ENCODE measurements at regions not wholly inside any gene's neighbourhood (a gene's known extent, or its start where the extent isn't known, plus 50 kb on each side); places are given as distances from the start of the nearest gene placed in this dataset.

GRCh38 chr2:155481141-155481540 is 782.6 kb downstream of the KCNJ3 start:
- Histone ChIP-seq H4K91ac (replicated peaks; ENCODE audit: insufficient read length, low read length) (no peak overlapping the region), H3K9ac (replicated peaks in 1 of 4; ENCODE audit: extremely low read depth in 1 of 4, low read depth in 3 of 4, low read length in 3 of 4) (no peak overlapping the region), H2BK20ac (ENCODE audit: low read length) (no peak overlapping the region), H4K5ac (ENCODE audit: insufficient read length, low read depth, low read length) (no peak overlapping the region), H3K23ac (ENCODE audit: insufficient read length) (no peak overlapping the region), H3K14ac (ENCODE audit: insufficient read length) (no peak overlapping the region), H3K9me3 (ENCODE audit: insufficient read depth in 2 of 2, low read depth in 1 of 2, low read length in 1 of 2) (no peaks in the 10 kb centered on the region), H2BK120ac (replicated peaks; ENCODE audit: low read depth, low read length) (no peak overlapping the region), H2BK12ac (ENCODE audit: low read depth, low read length) (no peak overlapping the region), H3K4me1 (replicated peaks in 1 of 4; ENCODE audit: control insufficient read depth in 3 of 4, insufficient read depth in 4 of 4, low read length in 3 of 4) (no peaks in the 10 kb centered on the region), H2AFZ (ENCODE audit: low read length) (no peak overlapping the region), H3K18ac (ENCODE audit: extremely low read depth, low read length) (no peak overlapping the region), H3K4me3 (ENCODE audit: extremely low read depth in 1 of 4, insufficient read depth in 2 of 4, low read depth in 3 of 4, low read length in 4 of 4) (no peak overlapping the region), H3K79me1 (ENCODE audit: low read depth, low read length) (no peaks in the 10 kb centered on the region), H2BK5ac (ENCODE audit: low read depth, low read length) (no peak overlapping the region), H3K36me3 (ENCODE audit: control insufficient read depth in 2 of 4, insufficient read depth in 4 of 4, low read length in 3 of 4) (no peaks in the 10 kb centered on the region), H4K20me1 (replicated peaks in 1 of 2; ENCODE audit: control insufficient read depth in 1 of 2, insufficient read depth in 2 of 2, low read length in 2 of 2) (no peaks in the 10 kb centered on the region), H2AK5ac (ENCODE audit: low read depth, low read length) (no peak overlapping the region), H3K4me2 (ENCODE audit: insufficient read depth in 1 of 2, low read depth in 2 of 2, low read length in 2 of 2) (no peak overlapping the region), H3K23me2 (ENCODE audit: low read depth, low read length) (no peaks in the 10 kb centered on the region), H3K4ac (replicated peaks; ENCODE audit: insufficient read length, low read depth, low read length) (no peak overlapping the region), H3K27me3 (replicated peaks in 1 of 4; ENCODE audit: control insufficient read depth in 3 of 4, extremely low read depth in 1 of 4, insufficient read depth in 3 of 4, low read length in 3 of 4) (peaks cover 0 to 1% (median 0%) of the 10 kb centered on the region in 4 experiments; a peak in 1 of 7 replicates), H4K8ac (ENCODE audit: extremely low read depth, insufficient read depth, low read length) (no peak overlapping the region), H3K27ac (ENCODE audit: low read depth, low read length) (no peak overlapping the region), H3K56ac (replicated peaks; ENCODE audit: insufficient read length, low read depth, low read length) (no peak overlapping the region), H3K79me2 (ENCODE audit: control insufficient read depth in 1 of 2, insufficient read depth in 2 of 2, low read length in 2 of 2) (no peaks in the 10 kb centered on the region), H2BK15ac (ENCODE audit: low read length) (no peak overlapping the region)
- DNase-seq (ENCODE audit: low read depth in 1 of 2, low spot score in 2 of 2) = no peak
- POLR2A ChIA-PET (ENCODE audit: partially characterized antibody) = no interaction called here
- no peak for FAIRE-seq
- CTCF ChIA-PET (ENCODE audit: partially characterized antibody) = no interaction called here
- TF ChIP-seq PHF8 (conservative IDR thresholded peaks at IDR 0.05; ENCODE audit: low read depth, low read length) = no peak
- TF ChIP-seq, protein P1, sequence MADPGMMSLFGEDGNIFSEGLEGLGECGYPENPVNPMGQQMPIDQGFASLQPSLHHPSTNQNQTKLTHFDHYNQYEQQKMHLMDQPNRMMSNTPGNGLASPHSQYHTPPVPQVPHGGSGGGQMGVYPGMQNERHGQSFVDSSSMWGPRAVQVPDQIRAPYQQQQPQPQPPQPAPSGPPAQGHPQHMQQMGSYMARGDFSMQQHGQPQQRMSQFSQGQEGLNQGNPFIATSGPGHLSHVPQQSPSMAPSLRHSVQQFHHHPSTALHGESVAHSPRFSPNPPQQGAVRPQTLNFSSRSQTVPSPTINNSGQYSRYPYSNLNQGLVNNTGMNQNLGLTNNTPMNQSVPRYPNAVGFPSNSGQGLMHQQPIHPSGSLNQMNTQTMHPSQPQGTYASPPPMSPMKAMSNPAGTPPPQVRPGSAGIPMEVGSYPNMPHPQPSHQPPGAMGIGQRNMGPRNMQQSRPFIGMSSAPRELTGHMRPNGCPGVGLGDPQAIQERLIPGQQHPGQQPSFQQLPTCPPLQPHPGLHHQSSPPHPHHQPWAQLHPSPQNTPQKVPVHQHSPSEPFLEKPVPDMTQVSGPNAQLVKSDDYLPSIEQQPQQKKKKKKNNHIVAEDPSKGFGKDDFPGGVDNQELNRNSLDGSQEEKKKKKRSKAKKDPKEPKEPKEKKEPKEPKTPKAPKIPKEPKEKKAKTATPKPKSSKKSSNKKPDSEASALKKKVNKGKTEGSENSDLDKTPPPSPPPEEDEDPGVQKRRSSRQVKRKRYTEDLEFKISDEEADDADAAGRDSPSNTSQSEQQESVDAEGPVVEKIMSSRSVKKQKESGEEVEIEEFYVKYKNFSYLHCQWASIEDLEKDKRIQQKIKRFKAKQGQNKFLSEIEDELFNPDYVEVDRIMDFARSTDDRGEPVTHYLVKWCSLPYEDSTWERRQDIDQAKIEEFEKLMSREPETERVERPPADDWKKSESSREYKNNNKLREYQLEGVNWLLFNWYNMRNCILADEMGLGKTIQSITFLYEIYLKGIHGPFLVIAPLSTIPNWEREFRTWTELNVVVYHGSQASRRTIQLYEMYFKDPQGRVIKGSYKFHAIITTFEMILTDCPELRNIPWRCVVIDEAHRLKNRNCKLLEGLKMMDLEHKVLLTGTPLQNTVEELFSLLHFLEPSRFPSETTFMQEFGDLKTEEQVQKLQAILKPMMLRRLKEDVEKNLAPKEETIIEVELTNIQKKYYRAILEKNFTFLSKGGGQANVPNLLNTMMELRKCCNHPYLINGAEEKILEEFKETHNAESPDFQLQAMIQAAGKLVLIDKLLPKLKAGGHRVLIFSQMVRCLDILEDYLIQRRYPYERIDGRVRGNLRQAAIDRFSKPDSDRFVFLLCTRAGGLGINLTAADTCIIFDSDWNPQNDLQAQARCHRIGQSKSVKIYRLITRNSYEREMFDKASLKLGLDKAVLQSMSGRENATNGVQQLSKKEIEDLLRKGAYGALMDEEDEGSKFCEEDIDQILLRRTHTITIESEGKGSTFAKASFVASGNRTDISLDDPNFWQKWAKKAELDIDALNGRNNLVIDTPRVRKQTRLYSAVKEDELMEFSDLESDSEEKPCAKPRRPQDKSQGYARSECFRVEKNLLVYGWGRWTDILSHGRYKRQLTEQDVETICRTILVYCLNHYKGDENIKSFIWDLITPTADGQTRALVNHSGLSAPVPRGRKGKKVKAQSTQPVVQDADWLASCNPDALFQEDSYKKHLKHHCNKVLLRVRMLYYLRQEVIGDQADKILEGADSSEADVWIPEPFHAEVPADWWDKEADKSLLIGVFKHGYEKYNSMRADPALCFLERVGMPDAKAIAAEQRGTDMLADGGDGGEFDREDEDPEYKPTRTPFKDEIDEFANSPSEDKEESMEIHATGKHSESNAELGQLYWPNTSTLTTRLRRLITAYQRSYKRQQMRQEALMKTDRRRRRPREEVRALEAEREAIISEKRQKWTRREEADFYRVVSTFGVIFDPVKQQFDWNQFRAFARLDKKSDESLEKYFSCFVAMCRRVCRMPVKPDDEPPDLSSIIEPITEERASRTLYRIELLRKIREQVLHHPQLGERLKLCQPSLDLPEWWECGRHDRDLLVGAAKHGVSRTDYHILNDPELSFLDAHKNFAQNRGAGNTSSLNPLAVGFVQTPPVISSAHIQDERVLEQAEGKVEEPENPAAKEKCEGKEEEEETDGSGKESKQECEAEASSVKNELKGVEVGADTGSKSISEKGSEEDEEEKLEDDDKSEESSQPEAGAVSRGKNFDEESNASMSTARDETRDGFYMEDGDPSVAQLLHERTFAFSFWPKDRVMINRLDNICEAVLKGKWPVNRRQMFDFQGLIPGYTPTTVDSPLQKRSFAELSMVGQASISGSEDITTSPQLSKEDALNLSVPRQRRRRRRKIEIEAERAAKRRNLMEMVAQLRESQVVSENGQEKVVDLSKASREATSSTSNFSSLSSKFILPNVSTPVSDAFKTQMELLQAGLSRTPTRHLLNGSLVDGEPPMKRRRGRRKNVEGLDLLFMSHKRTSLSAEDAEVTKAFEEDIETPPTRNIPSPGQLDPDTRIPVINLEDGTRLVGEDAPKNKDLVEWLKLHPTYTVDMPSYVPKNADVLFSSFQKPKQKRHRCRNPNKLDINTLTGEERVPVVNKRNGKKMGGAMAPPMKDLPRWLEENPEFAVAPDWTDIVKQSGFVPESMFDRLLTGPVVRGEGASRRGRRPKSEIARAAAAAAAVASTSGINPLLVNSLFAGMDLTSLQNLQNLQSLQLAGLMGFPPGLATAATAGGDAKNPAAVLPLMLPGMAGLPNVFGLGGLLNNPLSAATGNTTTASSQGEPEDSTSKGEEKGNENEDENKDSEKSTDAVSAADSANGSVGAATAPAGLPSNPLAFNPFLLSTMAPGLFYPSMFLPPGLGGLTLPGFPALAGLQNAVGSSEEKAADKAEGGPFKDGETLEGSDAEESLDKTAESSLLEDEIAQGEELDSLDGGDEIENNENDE (IDR thresholded peaks at IDR 0.05; ENCODE audit: insufficient replicate concordance, low read length) = no peak

All from H1 (cell line).